ENCODE measurements at regions not wholly inside any gene's neighbourhood (a gene's known extent, or its start where the extent isn't known, plus 50 kb on each side); places are given as distances from the start of the nearest gene placed in this dataset.

DNA sequence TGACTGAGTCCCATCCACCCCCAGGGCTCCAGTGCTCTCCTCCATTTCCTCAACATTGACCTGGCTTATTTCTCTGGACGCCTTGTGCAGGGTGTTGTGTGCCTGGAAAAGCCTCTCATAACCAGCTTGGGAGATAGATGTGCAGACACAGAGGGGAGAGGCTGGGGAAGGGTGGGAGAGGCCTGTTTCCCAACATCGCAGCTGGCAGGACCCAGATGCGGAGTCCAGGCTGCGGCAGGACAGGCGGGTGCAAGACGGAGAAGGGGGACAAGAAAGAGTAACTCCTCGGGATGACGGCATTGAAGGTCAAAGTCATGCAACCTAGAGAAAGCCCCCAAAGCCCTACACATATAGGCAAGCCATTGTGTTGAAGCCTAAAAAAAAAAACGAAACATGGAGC is 54.1 kb upstream of the ANTXRL start:
- Histone ChIP-seq H3K27me3 (no peaks in the 10 kb centered on the region), H3K4me3 (no peak overlapping the region), H4K20me1 (peaks cover 15% of the 10 kb centered on the region), H3K27ac (no peak overlapping the region), H3K4me1 (peaks cover 22% of the 10 kb centered on the region), H3K9ac (no peak overlapping the region), H3K4me2 (no peak overlapping the region), H3K9me3 (0 out of 2 replicates have a peak, but pooled peaks cover 5% of the 10 kb centered on the region), H3K36me3 (peaks cover 13% of the 10 kb centered on the region; the same call in 1 of the 2 replicates)
- no peak for TF ChIP-seq Cebpa-rat (IDR thresholded peaks at IDR 0.05)

DNA sequence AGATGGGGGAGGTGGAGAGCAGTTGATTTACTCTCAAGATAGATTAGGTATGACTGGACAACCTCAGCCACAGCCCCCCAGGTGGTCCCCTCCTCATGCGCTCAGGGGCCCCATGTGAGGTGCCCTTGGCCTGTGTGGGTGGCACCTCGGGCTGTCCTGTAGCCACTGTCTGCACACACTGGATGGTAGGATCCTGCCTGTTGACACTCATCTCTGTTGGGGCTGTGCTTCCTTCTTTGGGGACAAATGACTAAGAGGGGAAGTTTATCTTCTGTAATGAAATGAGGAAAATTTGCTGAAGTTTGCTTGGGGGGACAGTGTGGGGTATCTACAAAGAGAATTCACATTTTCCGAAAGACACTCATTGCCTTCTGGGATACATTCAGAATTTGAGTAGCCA is 53.6 kb upstream of the ANTXRL start:
- H3K4me1 ChIP-seq, result peaks cover 17% of the 10 kb centered on the region
- H3K27me3 ChIP-seq, result no peaks in the 10 kb centered on the region
- H3K9ac ChIP-seq, result no peak overlapping the region
- no peak for TF ChIP-seq Cebpa-rat (IDR thresholded peaks at IDR 0.05)
- H4K20me1 ChIP-seq, result peaks cover 10% of the 10 kb centered on the region
- H3K27ac ChIP-seq, result no peak overlapping the region
- peaks cover 13% of the 10 kb centered on the region; the same call in 1 of the 2 replicates for H3K36me3 ChIP-seq
- no peak overlapping the region for H3K4me2 ChIP-seq
- H3K4me3 ChIP-seq, result no peak overlapping the region
- H3K9me3 ChIP-seq, result 0 out of 2 replicates have a peak, but pooled peaks cover 5% of the 10 kb centered on the region

DNA sequence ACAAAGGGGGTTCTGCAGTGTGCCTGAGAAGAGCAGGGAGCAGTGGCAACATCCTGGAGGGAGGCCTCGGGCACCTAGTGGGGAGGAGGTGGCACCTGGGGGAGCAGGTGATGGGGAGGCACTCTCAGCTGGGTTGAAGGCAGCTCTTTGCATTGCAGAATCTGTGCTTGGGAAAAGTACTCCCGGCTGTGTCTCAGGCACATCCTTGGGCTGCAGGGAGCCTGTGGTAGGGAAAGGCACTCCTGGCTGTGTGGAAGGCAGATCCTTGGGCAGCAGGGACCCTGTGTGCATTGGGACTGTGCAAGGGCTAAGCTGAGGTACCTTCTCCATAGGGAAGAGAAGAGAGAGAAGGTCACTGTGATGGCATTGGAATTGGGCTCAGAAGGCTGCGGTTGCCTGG is 52.8 kb upstream of the ANTXRL start:
- Histone ChIP-seq H3K27ac (no peak overlapping the region), H3K4me2 (no peak overlapping the region), H3K4me3 (no peak overlapping the region), H3K27me3 (no peaks in the 10 kb centered on the region), H3K4me1 (peaks cover 9% of the 10 kb centered on the region), H3K36me3 (peaks cover 13% of the 10 kb centered on the region; the same call in 1 of the 2 replicates), H3K9ac (no peak overlapping the region), H4K20me1 (peaks cover 2% of the 10 kb centered on the region; the same call in 1 of the 2 replicates), H3K9me3 (0 out of 2 replicates have a peak, but pooled peaks cover 5% of the 10 kb centered on the region)
- no peak for TF ChIP-seq Cebpa-rat (IDR thresholded peaks at IDR 0.05)

DNA sequence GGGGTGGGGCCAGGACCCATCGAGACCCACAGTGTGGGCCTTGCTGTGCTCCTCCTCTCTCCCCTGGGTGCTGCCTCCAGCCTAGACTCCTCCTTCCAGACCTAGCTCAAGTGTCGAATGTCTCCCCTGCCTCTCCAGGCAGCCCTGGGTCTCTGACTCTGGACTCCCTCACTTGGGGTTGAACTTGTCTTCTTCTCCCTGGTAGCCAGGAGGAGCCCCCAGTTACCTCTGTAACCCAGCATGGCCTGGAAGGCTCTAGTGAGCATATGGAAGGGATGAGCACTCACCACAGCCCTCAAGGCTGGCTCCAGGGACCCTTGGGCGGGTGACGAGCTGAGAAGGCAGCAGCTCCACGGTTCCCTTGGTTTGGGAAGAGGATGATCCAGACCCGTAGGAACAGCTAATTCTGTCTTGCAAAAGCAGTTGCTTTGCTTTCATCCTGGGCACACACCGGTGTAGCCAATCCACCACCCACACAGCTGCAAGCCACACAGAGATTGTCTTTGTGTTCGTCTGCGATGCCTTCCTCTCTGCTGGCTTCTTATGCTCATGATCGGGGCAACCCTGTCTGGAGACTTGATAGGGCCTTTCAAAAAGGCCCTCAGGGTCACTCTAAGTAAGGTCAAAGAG is 52.3 kb upstream of the ANTXRL start:
- Histone ChIP-seq H3K4me3 (no peak overlapping the region), H3K36me3 (peaks cover 13% of the 10 kb centered on the region; the same call in 1 of the 2 replicates), H3K9me3 (0 out of 2 replicates have a peak, but pooled peaks cover 5% of the 10 kb centered on the region), H4K20me1 (no peaks in the 10 kb centered on the region), H3K27me3 (no peaks in the 10 kb centered on the region), H3K4me2 (no peak overlapping the region), H3K4me1 (peaks cover 6% of the 10 kb centered on the region; the same call in 1 of the 2 replicates), H3K27ac (no peak overlapping the region), H3K9ac (no peak overlapping the region)
- TF ChIP-seq Cebpa-rat (IDR thresholded peaks at IDR 0.05), result no peak

DNA sequence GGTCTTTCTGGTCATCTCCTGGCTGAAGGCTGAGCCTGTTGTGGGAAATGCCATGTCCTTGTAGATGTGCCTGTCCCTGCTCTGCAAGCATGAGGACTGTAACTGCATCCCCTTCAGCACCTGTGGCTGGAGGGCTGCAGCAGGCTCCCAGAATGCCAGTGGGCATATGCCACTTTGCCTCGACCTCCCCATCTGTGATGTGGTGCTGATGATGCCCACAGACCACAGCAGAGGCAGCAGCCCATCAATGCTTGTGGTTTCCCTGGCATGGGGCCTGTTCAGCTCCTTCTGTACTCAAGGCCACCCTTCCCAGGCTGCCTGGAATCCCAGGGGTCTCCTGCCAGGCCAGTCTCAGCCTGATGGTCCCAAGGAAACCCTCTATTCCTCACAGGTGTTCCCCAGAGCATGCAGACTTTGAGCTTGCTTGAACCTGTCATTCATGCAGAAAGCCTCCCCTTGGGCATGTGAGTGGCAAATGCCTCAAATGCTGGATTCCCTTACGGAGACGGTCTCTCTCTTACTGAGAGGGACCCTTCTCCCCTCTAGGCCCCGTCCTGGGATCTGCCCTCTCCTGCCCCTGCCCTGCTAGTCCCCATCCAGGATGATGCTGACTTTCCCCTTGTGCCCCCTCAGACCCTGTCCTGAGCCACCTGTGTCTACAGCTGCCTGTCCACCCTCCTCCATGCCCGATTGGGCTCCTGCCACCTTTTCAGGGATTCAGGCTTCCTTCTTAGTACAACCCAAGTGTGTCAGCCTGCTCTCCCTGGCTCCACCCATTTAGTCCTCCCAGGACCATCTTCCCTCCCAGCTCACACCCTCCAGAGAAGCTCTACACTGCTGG is 50.9 kb upstream of the ANTXRL start:
- Histone ChIP-seq H4K20me1 (no peaks in the 10 kb centered on the region), H3K9ac (no peak overlapping the region), H3K36me3 (peaks cover 24% of the 10 kb centered on the region; the same call in 1 of the 2 replicates), H3K4me3 (no peak overlapping the region), H3K4me1 (peaks cover 6% of the 10 kb centered on the region; the same call in 1 of the 2 replicates), H3K4me2 (no peak overlapping the region), H3K9me3 (0 out of 2 replicates have a peak, but pooled peaks cover 1% of the 10 kb centered on the region), H3K27ac (no peak overlapping the region), H3K27me3 (no peaks in the 10 kb centered on the region)
- TF ChIP-seq Cebpa-rat (IDR thresholded peaks at IDR 0.05), result no peak

DNA sequence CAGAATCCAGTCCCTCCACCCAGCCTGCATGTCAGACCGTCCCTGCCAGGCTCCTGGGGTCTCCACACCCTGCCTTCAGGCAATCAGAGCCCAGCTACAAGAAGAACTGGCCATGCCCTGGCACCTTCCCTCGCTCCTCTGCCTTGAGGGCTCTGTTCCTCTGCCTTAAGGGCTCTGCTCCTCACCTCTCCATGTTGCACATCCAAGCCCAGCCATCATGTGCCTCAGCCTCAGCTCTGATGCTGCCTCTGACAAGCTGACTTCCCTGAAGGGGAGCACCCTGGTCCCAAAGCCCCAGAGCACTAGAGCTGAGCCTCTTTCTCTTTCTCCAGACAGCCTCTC is 50.3 kb upstream of the ANTXRL start:
- no peaks in the 10 kb centered on the region for H3K9me3 ChIP-seq
- no peak for TF ChIP-seq Cebpa-rat (IDR thresholded peaks at IDR 0.05)
- H3K36me3 ChIP-seq, result peaks cover 29% of the 10 kb centered on the region; the same call in 1 of the 2 replicates
- no peaks in the 10 kb centered on the region for H4K20me1 ChIP-seq
- no peak overlapping the region for H3K9ac ChIP-seq
- no peak overlapping the region for H3K4me2 ChIP-seq
- H3K27me3 ChIP-seq, result no peaks in the 10 kb centered on the region
- H3K4me3 ChIP-seq, result no peak overlapping the region
- H3K27ac ChIP-seq, result no peak overlapping the region
- no peaks in the 10 kb centered on the region for H3K4me1 ChIP-seq

DNA sequence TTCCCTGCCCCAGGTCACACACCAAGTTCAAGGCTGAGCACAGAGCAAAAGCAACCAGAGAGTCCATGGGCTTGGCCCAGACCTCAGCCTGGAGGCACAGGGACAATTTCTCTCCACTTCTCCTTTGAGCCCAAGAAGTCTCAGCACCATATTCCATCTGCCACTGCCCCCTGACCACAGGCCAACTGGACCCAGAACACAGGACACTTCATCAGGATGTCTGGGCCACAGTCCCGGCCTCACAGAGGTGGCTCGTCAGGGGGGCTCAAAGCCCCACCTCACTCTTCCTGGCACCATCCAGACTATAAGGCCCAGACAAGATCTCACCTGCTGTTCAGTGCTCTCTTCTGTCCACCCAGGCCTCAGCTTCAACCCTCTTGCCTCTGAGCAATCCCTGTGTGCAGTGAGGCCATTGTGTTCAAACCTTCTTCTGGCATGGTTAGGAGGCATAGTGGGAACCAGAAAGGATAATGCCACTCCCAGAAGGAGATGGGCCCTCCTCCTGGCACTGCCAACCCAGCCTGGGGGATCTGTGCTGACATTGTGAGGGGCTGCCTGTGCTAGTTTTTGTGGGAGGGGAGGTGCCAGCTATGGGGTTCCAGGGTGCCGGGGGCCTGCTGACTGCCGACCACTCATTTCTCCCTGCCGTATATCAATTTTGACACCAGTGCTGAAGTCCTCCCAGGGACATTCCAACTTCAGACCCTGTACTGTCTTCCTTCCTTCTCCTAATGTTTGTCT is 49.7 kb upstream of the ANTXRL start:
- no peaks in the 10 kb centered on the region for H4K20me1 ChIP-seq
- no peaks in the 10 kb centered on the region for H3K4me1 ChIP-seq
- no peaks in the 10 kb centered on the region for H3K27me3 ChIP-seq
- TF ChIP-seq Cebpa-rat (IDR thresholded peaks at IDR 0.05), result no peak
- no peak overlapping the region for H3K4me3 ChIP-seq
- no peak overlapping the region for H3K27ac ChIP-seq
- peaks cover 4% of the 10 kb centered on the region for H3K9me3 ChIP-seq
- H3K9ac ChIP-seq, result no peak overlapping the region
- peaks cover 29% of the 10 kb centered on the region; the same call in 1 of the 2 replicates for H3K36me3 ChIP-seq
- H3K4me2 ChIP-seq, result no peak overlapping the region

Measured in BLaER1 (cell line).